ENCODE measurements at regions not wholly inside any gene's neighbourhood (a gene's known extent, or its start where the extent isn't known, plus 50 kb on each side); places are given as distances from the start of the nearest gene placed in this dataset.

DNA sequence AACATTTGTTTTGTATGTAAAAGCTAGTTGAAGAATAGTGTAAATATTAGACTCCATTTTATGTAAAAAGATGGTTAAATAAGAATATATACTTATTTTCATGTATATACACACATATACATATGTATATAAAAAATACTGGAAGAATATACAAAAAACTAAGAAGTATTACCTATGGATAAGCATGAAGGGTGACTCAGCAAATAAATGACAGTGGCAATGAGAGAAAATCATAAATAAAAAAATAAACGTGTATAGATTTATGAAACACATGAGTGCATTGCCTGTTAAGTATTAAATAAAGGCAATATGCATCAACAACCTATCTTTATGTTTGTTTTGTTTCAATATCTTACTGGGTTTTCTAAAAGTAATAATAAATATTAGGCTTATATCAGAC is 435.3 kb downstream of the CYLC2 start:
- WGBS, 2 donors = 16 to 23% methylated on average over 1 of the region's 1 CpG
- H3K27me3 ChIP-seq = no peaks in the 10 kb centered on the region
- FAIRE-seq (no peak), DNase-seq (no peak), ATAC-seq (no peak)
- intact Hi-C loops (cut with DNase I) = no loop called here
- H3K4me1 ChIP-seq = no peaks in the 10 kb centered on the region
- H3K9me3 ChIP-seq = no peaks in the 10 kb centered on the region
- no peak overlapping the region for H3K27ac ChIP-seq
- no peaks in the 10 kb centered on the region for H3K36me3 ChIP-seq
- H3K4me3 ChIP-seq = no peak overlapping the region
- TF ChIP-seq, protein P1, sequence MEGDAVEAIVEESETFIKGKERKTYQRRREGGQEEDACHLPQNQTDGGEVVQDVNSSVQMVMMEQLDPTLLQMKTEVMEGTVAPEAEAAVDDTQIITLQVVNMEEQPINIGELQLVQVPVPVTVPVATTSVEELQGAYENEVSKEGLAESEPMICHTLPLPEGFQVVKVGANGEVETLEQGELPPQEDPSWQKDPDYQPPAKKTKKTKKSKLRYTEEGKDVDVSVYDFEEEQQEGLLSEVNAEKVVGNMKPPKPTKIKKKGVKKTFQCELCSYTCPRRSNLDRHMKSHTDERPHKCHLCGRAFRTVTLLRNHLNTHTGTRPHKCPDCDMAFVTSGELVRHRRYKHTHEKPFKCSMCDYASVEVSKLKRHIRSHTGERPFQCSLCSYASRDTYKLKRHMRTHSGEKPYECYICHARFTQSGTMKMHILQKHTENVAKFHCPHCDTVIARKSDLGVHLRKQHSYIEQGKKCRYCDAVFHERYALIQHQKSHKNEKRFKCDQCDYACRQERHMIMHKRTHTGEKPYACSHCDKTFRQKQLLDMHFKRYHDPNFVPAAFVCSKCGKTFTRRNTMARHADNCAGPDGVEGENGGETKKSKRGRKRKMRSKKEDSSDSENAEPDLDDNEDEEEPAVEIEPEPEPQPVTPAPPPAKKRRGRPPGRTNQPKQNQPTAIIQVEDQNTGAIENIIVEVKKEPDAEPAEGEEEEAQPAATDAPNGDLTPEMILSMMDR (IDR thresholded peaks at IDR 0.05) = no peak

DNA sequence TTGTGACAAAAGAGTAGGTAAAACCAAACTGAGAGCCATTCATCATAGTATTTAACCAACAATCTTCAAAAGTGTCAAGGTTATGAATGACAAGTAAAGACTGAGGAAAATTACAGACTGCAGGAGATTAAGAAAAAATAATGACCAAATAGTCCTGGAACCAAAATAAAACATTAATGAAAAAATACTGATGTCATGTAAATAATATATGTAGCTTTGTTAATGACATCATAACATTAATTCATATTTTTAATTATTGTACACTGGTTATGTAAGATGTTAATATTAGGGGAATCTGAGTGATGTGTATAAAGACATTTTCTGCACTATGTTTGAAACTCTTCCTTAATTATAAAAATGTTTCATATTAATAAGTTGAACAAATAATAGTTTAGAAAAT is 436.7 kb downstream of the CYLC2 start:
- FAIRE-seq = peak; percentile 51
- Histone ChIP-seq H3K27ac (no peak overlapping the region), H3K27me3 (no peaks in the 10 kb centered on the region), H3K9me3 (no peaks in the 10 kb centered on the region), H3K36me3 (no peaks in the 10 kb centered on the region), H3K4me3 (no peak overlapping the region), H3K4me1 (no peaks in the 10 kb centered on the region)
- TF ChIP-seq, protein P1 (IDR thresholded peaks at IDR 0.05) = no peak
- no peak for ATAC-seq
- DNase-seq = no peak
- intact Hi-C loops (cut with DNase I) = no loop called here

DNA sequence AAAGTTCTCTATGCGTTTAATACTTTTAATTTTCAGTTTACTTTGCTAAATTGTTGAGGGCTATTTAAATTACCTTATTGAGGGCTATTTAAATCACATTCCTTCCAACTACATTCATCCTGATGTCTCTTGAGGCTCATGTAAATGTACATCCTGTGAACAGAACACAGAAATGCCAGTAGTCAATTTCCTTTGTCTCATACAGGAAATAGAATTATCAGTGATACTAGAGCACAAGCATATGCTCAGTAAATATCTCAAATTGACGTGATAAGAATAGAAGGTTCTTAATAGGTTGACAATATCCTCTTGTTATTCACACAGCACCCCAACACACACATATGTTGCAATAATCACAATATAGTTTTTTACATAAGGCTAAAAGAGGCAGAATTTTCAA is 449.0 kb downstream of the CYLC2 start:
- no peak for ATAC-seq
- FAIRE-seq = no peak
- 29 to 36% methylated on average over 2 of the region's 2 CpGs for WGBS, 2 donors

DNA sequence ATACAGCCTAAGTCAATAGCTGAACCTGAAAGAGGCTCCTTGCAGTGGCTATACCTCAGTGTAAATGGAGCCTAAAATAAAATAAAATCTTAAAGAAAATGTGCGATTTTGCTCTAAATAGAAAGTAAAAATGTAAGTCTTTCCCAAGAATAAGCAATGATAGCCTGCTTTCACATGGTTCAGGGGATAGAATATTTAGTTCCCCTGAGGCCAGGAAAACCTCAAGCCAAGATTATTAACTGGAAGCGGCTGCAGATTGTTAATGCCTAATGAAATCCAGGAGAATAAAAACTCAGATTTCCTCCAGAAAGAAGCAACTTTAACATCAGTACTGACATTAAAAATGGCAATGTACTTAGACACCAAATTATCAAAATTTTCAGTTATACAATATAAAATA is 463.7 kb downstream of the CYLC2 start:
- Histone ChIP-seq H3K4me3 (no peak overlapping the region), H3K9me3 (no peaks in the 10 kb centered on the region), H3K36me3 (no peaks in the 10 kb centered on the region), H3K27me3 (no peaks in the 10 kb centered on the region), H3K4me1 (no peaks in the 10 kb centered on the region), H3K27ac (no peak overlapping the region)
- intact Hi-C loops (cut with DNase I) = no loop called here
- ATAC-seq = no peak
- FAIRE-seq = no peak
- WGBS, 2 donors = 69 to 78% methylated on average over 2 of the region's 2 CpGs
- TF ChIP-seq, protein P1 (IDR thresholded peaks at IDR 0.05) = no peak
- no peak for DNase-seq

More for the DNA sequence above, 449.0 kb downstream of the CYLC2 start:
- intact Hi-C loops (cut with DNase I) = no loop called here
- Histone ChIP-seq H3K4me3 (no peak overlapping the region), H3K4me1 (no peaks in the 10 kb centered on the region), H3K9me3 (no peaks in the 10 kb centered on the region), H3K27me3 (no peaks in the 10 kb centered on the region), H3K36me3 (no peaks in the 10 kb centered on the region), H3K27ac (no peak overlapping the region)
- no peak for DNase-seq
- TF ChIP-seq, protein P1 (IDR thresholded peaks at IDR 0.05) = no peak

DNA sequence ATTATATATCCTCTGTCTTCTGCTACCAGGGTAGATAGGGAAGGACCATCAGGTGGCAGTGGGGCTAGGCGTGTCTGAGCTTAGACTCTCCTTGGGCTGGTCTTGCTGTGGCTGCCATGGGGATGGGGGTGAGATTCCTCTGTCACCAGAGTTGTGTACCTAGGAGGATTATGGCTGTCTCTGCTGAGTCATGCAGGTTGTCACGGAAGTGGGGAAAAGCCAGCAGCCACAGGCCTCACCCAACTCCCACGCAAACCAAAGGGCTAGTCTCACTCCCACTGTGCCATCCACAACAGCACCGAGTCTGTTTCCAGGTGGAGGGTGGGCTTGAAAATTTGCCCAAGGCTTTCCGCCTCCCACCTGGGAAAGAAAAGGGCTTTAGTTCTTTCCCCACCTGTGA is 476.1 kb downstream of the CYLC2 start:
- DNase-seq (no peak), FAIRE-seq (no peak), ATAC-seq (no peak)
- TF ChIP-seq, protein P1 (IDR thresholded peaks at IDR 0.05) = no peak
- Histone ChIP-seq H3K36me3 (no peaks in the 10 kb centered on the region), H3K27me3 (no peaks in the 10 kb centered on the region), H3K4me3 (no peak overlapping the region), H3K9me3 (no peaks in the 10 kb centered on the region), H3K27ac (no peak overlapping the region), H3K4me1 (no peaks in the 10 kb centered on the region)
- WGBS, 2 donors = 68 to 84% methylated on average over 5 of the region's 5 CpGs
- intact Hi-C loops (cut with DNase I) = no loop called here

All from pancreas (tissue), 10 donors.